H7 (cell line): ENCODE measurements at regions not wholly inside any gene's neighbourhood (a gene's known extent, or its start where the extent isn't known, plus 50 kb on each side); places are given as distances from the start of the nearest gene placed in this dataset.
"Not testable (repeated sequence)": the region's sequence is repeated elsewhere in the genome, so short reads cannot be mapped to it uniquely, and the experiment has no call there.

ENCODE experiments used
- DNase-seq: peaks from one replicate; pipeline ENCODE4 v3.0.0; 2012
- H3K27me3 ChIP-seq: 2 replicates; pipeline ENCODE4 v1.6.0; 2011; ENCODE audit warnings: mild to moderate bottlenecking, low read length; ENCODE audit not compliant: control insufficient read depth, insufficient read depth
- H3K36me3 ChIP-seq: replicated peaks from 2 replicates; pipeline ENCODE4 v1.5.1; 2011; ENCODE audit warnings: low read length; ENCODE audit not compliant: control insufficient read depth, insufficient read depth
- H3K4me3 ChIP-seq: 2 replicates; pipeline ENCODE4 v1.5.1; 2011; ENCODE audit warnings: low read depth, mild to moderate bottlenecking, control low read depth, low read length, moderate library complexity; ENCODE audit not compliant: insufficient read depth

DNA sequence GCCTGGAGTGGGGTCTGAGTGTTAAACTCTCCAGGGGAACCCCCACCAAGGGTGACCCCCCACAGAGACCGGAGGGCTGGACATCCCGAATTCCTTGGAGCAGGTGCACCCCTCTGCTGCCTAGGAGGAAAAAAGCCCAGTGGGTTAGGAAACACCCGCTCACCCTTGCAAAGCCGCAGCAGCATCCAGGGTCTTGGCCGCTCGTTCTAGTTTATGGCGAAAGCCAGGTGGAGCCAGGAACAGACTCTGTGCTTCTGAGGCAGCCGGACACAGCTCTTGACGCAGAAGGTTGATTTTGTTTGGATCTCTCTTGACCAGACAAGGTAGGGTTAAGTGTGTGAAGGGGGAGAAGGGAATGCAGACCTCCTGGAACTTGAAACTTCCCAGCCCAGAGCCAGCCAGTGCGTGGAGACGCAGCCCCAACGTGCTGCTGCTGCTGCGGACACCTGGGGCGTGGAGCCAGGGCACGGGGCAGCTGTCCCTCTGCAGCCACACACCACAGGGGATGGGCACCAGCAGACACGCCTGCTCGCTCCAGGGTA lies 154.5 kb downstream of the LAT start:
- Histone ChIP-seq H3K27me3 (no peaks in the 10 kb centered on the region), H3K36me3 (no peaks in the 10 kb centered on the region), H3K4me3 (no peak overlapping the region)
- no peak for DNase-seq

DNA sequence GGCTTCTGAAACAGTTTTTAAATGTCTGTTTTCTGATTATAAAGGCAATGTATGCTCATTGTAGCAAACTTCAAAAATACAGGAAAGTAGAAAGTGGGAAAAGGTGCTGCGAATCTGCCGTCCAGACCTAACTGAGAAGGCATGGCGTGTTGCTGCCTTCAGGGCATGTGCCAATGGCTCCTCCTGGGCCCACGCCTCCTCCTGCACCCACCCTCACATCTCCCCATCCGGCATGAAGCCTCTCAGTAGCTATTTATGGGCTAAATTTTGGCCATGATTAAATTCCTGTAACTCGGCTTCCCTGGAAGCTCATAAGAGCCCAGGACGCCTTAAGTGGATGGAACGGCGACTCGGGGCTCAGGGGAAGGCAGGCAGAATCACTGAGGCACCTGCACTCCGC lies 153.8 kb downstream of the LAT start:
- not testable (repeated sequence) for H3K4me3 ChIP-seq, H3K27me3 ChIP-seq, DNase-seq, H3K36me3 ChIP-seq

DNA sequence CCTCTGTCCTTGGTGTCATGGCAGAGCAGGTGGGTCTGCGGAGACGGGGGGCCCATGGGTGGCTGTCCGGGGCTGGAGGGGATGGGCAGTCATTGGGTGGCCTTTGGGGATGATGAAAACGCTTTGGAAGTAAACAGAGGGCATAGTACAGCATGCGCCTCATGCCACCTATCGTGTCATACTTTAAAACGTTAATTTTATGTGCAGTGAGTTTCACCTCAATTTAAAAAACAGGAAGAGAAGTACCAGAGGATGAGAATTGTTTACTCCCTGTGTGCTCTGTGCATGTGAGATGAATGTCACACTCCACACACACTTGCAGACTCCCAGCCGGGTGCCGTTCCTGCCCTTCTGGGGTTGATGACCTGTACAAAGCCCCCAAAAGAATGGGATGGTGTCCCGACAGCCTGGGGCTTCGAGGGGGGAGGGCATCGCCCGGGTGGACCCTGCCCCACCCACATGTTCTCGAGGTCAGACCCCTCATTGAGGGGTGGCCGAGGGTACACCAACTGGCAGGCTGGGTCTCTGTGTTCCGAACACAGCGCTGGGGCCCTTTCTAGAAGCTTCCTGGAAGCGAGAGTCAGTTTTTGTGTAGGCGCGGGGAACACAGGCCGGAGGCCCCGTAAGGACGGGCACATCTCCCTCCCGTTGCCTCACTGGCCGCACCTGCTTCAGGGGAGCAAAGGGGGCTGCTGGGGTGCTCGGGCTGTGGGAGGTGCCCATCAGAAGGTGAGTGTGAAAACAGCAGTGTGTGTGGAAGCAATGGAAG lies 153.2 kb downstream of the LAT start:
- H3K27me3 ChIP-seq, DNase-seq, H3K36me3 ChIP-seq, H3K4me3 ChIP-seq: not testable (repeated sequence)

- not testable (repeated sequence) for DNase-seq, H3K4me3 ChIP-seq, H3K36me3 ChIP-seq, H3K27me3 ChIP-seq
Measured at GRCh38 chr16:29137461-29137860, 152.6 kb downstream of the LAT start.

DNA sequence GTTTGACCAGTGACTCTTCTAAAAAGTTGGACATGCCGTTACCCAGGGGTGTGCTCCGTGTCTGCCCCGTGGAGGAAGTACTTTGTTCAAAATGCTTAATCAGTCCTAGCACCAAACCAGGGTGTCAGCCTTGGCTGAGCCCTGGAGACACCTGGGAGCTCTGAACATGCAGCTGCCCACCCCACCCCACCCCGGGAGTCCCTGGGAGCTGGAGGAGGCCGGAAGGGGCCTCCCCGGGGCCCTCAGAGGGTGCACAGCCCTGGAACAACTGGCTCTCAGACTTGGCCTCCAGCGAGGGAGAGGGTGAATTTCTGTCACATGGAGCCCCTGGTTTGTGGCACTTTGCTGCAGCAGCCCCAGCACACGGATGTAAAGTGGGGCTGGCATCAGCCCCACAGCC lies 152.1 kb downstream of the LAT start:
- H3K27me3 ChIP-seq, H3K36me3 ChIP-seq, DNase-seq, H3K4me3 ChIP-seq: not testable (repeated sequence)

- not testable (repeated sequence) for DNase-seq, H3K36me3 ChIP-seq, H3K27me3 ChIP-seq, H3K4me3 ChIP-seq
Measured at GRCh38 chr16:29136046-29136696, 151.3 kb downstream of the LAT start.

DNA sequence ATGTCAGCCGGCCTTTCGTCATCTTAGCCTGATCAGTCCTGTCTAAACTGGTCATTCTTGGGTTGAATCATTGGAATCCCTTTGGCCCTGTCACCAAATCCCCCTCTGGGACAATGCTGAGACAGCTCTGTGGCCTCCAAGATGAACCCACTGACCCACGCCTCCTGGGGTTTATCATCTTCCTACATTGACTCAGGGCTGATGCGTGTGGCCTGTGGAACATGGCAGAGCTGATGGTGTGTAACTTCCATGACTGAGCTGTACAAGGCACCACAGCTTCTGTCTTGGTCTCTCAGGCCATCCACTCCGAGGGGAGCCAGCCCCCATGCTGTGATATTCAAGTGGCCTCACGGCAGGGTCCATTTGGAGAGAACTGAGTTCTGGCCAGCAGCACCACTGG lies 150.2 kb downstream of the LAT start:
- H3K4me3 ChIP-seq, H3K36me3 ChIP-seq, DNase-seq, H3K27me3 ChIP-seq: not testable (repeated sequence)

GRCh38 chr16:29133681-29134430 lies 149.0 kb downstream of the LAT start:
- H3K36me3 ChIP-seq, H3K4me3 ChIP-seq, H3K27me3 ChIP-seq: not testable (repeated sequence)
- DNase-seq: peak; percentile 23

- peak; percentile 17 for DNase-seq
- not testable (repeated sequence) for H3K4me3 ChIP-seq, H3K27me3 ChIP-seq, H3K36me3 ChIP-seq
Measured at GRCh38 chr16:29132869-29133268, 148.0 kb downstream of the LAT start.

DNA sequence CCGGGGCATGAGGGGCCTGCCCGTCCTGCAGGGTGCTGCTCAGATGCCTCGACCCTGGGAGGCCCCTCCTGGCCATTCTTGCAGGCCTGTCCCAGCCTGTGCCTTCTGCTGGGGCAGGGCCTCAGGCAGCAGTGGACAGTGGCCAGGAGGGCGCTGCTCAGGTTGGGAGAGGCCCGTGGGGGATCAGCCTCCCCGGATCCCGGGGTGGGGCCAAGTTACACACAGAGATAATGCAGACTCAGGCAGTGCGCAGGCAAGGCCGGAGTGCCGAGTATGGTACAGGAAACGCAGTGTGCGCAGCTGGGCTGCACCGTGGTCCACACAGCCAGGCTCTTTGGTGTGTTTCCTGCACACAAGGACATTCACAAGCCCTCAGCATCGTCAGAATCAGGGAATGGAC lies 147.6 kb downstream of the LAT start:
- DNase-seq: peak; percentile 28
- not testable (repeated sequence) for H3K4me3 ChIP-seq, H3K36me3 ChIP-seq, H3K27me3 ChIP-seq

DNA sequence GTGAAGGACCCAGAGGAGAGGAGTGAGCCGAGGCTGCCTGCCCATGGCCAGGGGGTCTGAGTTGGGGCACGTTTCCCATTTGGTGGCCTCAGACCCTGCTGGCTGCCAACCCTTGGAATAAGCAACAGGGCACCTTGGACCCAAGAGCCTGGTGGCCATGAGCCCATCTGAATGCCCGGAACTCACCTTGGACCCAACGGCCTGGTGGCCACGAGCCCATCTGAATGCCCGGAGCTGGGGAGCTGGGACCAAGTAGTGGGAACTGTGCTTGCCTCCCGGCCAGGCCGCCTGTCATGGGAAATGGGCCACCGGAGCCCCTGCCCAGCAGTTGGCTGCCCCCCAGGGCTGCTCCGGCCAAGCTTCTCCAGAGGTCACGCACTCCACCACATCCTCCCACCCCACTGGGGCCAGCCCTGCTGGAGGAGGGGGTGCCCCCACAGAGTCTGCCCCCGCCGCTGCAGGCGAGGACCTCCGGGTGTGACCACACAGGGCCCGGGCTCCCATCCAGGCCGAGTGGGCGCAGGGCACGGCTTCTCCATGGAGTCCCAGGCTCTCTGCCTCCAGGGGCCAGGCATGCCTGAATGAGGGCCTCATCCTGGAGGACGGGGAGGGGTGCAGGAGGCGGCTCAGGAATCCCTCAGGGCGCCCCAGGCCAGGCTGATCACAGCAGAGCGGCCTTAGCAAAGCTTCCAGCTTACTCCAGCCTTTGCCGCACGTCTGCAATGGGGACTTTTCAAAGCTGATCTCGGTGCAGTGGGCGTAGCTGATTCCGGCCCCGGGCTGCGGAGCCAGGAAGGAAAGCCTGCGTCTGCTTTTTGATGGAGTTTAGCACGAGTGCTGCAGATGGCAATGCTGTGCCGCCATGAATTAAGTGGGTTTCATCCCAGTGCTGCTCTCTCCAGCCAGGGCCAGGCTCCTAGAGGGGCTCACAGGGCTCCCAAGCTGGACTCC lies 146.3 kb downstream of the LAT start:
- not testable (repeated sequence) for H3K36me3 ChIP-seq, H3K27me3 ChIP-seq, H3K4me3 ChIP-seq
- peak; percentile 47 for DNase-seq

DNA sequence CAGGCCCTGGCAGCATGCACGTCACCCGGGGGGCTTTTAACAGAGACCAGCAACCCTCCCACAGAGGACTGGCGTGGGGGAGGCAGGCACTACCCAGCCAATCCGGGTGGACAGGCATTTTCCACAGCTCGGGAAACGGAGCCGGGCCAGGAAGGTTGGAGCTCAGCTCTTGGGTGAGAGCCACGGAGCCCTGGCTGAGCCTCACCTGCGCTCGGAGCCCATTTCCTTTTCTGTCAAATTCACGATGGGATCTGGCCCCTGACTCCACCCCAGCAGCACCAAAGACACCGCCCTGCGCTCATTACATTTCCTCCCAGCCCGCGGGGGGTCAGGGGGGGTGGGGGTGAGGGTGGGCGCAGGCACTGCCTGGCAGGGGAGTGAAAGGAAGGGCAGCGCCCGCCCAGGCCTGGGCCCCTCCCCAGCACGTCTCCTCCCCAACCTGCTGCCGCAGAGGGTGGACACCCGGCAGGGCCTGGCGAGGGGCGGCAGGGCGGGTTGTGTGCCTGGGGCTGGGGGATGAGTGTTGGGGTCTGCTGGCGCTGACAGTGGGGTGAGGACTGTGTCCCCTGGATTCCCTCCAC lies 145.4 kb downstream of the LAT start:
- not testable (repeated sequence) for H3K36me3 ChIP-seq, H3K4me3 ChIP-seq, H3K27me3 ChIP-seq
- peak; percentile 48 for DNase-seq

DNA sequence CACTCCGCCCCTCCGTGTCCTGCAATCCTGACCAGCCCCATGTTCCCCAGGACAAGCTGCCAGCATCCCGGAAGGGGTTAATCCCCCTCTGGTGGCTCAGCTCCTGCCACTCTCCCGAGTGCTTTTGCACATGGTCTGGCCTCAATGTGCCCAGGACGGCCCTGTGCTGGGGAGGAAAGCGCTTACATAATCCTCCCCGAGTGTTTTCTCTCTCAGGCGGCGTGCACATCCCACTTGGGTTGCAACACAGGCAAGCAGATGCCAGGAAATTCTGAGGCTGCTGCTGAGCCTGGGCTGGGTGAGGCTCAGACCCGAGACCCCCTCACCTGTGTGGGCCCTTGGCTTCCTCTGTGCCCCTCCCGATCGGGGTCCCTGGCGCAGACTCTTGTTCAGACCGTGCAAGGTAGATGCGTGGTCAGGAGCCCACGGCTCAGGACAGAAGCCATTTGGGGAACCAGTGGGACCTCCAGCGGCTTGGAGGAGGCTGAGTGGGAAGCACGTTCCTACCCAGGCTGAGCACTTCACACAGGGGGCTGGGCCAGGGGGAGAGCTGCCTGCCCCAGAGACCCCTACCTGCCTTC lies 144.7 kb downstream of the LAT start:
- DNase-seq: peak; percentile 38
- not testable (repeated sequence) for H3K36me3 ChIP-seq, H3K27me3 ChIP-seq, H3K4me3 ChIP-seq
